AG09309 (cell line): ENCODE measurements at regions not wholly inside any gene's neighbourhood (a gene's known extent, or its start where the extent isn't known, plus 50 kb on each side); places are given as distances from the start of the nearest gene placed in this dataset.

Experiments used
- DNase-seq: peaks from one replicate; pipeline ENCODE4 v3.0.0-alpha.2; 2010; ENCODE audit warnings: low read depth
- H3K4me3 ChIP-seq: 2 replicates; pipeline ENCODE4 v1.5.1; 2011; ENCODE audit warnings: mild to moderate bottlenecking, low read depth, low read length, moderate library complexity; ENCODE audit not compliant: control insufficient read depth
- CTCF ChIP-seq: IDR thresholded peaks from 2 replicates; pipeline ENCODE4 v1.5.1; 2011; ENCODE audit warnings: mild to moderate bottlenecking, low read depth, low read length, inconsistent platforms; ENCODE audit not compliant: insufficient read depth, control insufficient read depth; ENCODE audit errors: missing control alignments

- H3K4me3 ChIP-seq: no peak overlapping the region
- no peak for TF ChIP-seq CTCF
- no peak for DNase-seq
These were observed 103.7 kb upstream of the VSTM2B start for GRCh38 chr19:29422047-29422446.

- H3K4me3 ChIP-seq: no peak overlapping the region
- no peak for DNase-seq
- no peak for TF ChIP-seq CTCF
These were observed 103.2 kb upstream of the VSTM2B start for GRCh38 chr19:29422486-29423085.

- no peak for TF ChIP-seq CTCF
- no peak for DNase-seq
- no peak overlapping the region for H3K4me3 ChIP-seq
These were observed 97.7 kb upstream of the VSTM2B start for GRCh38 chr19:29428071-29428470.

GRCh38 chr19:29429021-29429420, 96.8 kb upstream of the VSTM2B start:
- no peak overlapping the region for H3K4me3 ChIP-seq
- no peak for DNase-seq
- no peak for TF ChIP-seq CTCF

GRCh38 chr19:29429581-29429980, 96.2 kb upstream of the VSTM2B start:
- no peak overlapping the region for H3K4me3 ChIP-seq
- DNase-seq: no peak
- no peak for TF ChIP-seq CTCF

- DNase-seq: no peak
- no peak overlapping the region for H3K4me3 ChIP-seq
- TF ChIP-seq CTCF: no peak
These were observed 94.5 kb upstream of the VSTM2B start for GRCh38 chr19:29431332-29431731.

GRCh38 chr19:29432677-29433076, 93.1 kb upstream of the VSTM2B start:
- TF ChIP-seq CTCF: no peak
- no peak for DNase-seq
- no peak overlapping the region for H3K4me3 ChIP-seq
